ENCODE measurements at regions not wholly inside any gene's neighbourhood (a gene's known extent, or its start where the extent isn't known, plus 50 kb on each side); places are given as distances from the start of the nearest gene placed in this dataset.

- no peak for TF ChIP-seq POLR2A (IDR thresholded peaks at IDR 0.05; ENCODE audit: low read depth)
- TF ChIP-seq CTCF (IDR thresholded peaks at IDR 0.05), result no peak
- no peak for TF ChIP-seq POLR2AphosphoS5 (IDR thresholded peaks at IDR 0.05)
- TF ChIP-seq EP300 (IDR thresholded peaks at IDR 0.05), result no peak
Observed at GRCh38 chr4:180217070-180217469, 2026.1 kb upstream of the TENM3 start.

Data from esophagus muscularis mucosa (tissue), 4 donors.